RWPE2 (cell line): ENCODE measurements at regions not wholly inside any gene's neighbourhood (a gene's known extent, or its start where the extent isn't known, plus 50 kb on each side); places are given as distances from the start of the nearest gene placed in this dataset.

Source experiments
- ATAC-seq: fragments of 200-7000 bp; cut with Tn5 transposase; 3 replicates; pipeline ENCODE4 v1.9.1; 2021; ENCODE audit warnings: low read depth
- DNase-seq: peaks from one replicate; pipeline ENCODE4 v3.0.0-alpha.2; 2020; ENCODE audit warnings: low spot score
- H3K27ac ChIP-seq: fragments of 450-650 bp; 2 replicates; pipeline ENCODE4 v1.5.1; 2017; ENCODE audit warnings: mild to moderate bottlenecking; ENCODE audit not compliant: poor library complexity, severe bottlenecking
- H3K27me3 ChIP-seq: fragments of 250-450 bp; sonication (Bioruptor Pico); 2 replicates; pipeline ENCODE4 v1.5.1; 2021; ENCODE audit warnings: mild to moderate bottlenecking, moderate library complexity; ENCODE audit not compliant: insufficient read depth, poor library complexity, severe bottlenecking
- H3K36me3 ChIP-seq: fragments of 250-450 bp; sonication (Bioruptor Pico); 2 replicates; pipeline ENCODE4 v1.5.1; 2020; ENCODE audit warnings: low read depth, mild to moderate bottlenecking, moderate library complexity
- H3K4me1 ChIP-seq: fragments of 250-450 bp; sonication (Bioruptor Pico); 2 replicates; pipeline ENCODE4 v1.5.1; 2021; ENCODE audit warnings: mild to moderate bottlenecking, moderate library complexity; ENCODE audit not compliant: insufficient read depth, poor library complexity, severe bottlenecking
- H3K4me3 ChIP-seq: fragments of 250-450 bp; sonication (Bioruptor Pico); 2 replicates; pipeline ENCODE4 v1.5.1; 2021; ENCODE audit warnings: mild to moderate bottlenecking, moderate library complexity; ENCODE audit not compliant: severe bottlenecking
- H3K9me3 ChIP-seq: fragments of 250-450 bp; sonication (Bioruptor Pico); 2 replicates; pipeline ENCODE4 v1.5.1; 2021; ENCODE audit warnings: mild to moderate bottlenecking, moderate library complexity; ENCODE audit not compliant: severe bottlenecking
- TF ChIP-seq, protein P1 (sequence below): fragments of 450-650 bp; IDR thresholded peaks from one replicate; pipeline ENCODE4 v1.5.1; 2017; ENCODE audit warnings: mild to moderate bottlenecking, moderate library complexity; ENCODE audit not compliant: poor library complexity, severe bottlenecking

DNA sequence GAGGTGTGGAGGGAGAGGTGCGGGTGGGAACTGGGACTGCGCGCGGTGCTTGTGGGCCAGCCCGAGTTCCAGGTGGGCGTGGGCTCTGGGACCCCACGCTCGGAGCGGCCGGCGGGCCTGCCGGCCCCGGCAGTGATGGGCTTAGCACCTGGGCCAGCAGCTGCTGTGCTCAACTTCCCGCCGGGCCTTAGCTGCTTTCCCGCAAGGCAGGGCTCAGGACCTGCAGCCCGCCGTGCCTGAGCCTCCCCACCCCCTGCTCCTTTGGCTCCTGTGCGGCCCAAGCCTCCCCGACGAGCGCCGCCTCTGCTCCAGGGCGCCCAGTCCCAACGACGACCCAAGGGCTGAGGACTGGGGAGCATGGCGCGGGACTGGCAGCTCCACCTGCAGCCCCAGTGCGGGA lies 232.7 kb downstream of the FGFR2 start:
- no peaks in the 10 kb centered on the region for H3K27me3 ChIP-seq

DNA sequence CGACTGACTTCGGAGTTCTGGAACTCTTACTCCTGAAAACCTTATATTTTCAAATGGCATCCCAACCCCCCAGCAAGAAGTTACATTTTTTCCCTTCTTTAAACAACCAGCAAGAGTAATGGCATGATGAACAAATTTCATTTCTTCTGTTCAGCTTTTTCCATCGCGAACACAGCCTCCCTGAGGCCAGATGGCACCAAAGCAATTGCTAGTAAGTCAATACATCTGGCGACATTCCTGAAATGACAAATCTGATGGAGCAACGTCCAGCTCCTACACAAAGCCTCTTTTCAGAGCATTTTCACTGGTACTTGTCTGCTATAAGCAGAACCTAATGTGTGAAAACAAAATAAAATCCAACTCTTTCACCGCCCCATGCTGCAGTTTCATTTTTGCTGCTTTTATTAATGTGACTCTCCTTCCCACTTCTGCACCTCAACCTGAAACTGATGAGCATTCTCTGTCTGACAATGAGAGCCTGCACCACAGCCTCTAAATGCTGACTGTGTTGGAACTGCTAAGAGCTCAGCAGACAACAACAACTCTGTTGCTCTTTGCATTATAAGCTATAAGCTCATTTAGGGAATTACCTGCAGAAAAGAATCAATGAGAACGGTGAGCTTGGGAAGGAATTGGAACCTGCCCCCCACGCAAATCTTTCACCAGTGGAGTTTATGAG lies 229.8 kb downstream of the FGFR2 start:
- Histone ChIP-seq H3K27ac (no peak overlapping the region), H3K9me3 (no peaks in the 10 kb centered on the region), H3K4me3 (no peak overlapping the region), H3K27me3 (no peaks in the 10 kb centered on the region), H3K36me3 (no peaks in the 10 kb centered on the region), H3K4me1 (no peaks in the 10 kb centered on the region)
- TF ChIP-seq, protein P1, sequence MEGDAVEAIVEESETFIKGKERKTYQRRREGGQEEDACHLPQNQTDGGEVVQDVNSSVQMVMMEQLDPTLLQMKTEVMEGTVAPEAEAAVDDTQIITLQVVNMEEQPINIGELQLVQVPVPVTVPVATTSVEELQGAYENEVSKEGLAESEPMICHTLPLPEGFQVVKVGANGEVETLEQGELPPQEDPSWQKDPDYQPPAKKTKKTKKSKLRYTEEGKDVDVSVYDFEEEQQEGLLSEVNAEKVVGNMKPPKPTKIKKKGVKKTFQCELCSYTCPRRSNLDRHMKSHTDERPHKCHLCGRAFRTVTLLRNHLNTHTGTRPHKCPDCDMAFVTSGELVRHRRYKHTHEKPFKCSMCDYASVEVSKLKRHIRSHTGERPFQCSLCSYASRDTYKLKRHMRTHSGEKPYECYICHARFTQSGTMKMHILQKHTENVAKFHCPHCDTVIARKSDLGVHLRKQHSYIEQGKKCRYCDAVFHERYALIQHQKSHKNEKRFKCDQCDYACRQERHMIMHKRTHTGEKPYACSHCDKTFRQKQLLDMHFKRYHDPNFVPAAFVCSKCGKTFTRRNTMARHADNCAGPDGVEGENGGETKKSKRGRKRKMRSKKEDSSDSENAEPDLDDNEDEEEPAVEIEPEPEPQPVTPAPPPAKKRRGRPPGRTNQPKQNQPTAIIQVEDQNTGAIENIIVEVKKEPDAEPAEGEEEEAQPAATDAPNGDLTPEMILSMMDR: no peak
- DNase-seq: no peak
- ATAC-seq: no peak

More for the DNA sequence above, 232.7 kb downstream of the FGFR2 start:
- TF ChIP-seq, protein P1: no peak
- Histone ChIP-seq H3K4me3 (no peak overlapping the region), H3K36me3 (no peaks in the 10 kb centered on the region), H3K4me1 (no peaks in the 10 kb centered on the region), H3K9me3 (no peaks in the 10 kb centered on the region), H3K27ac (no peak overlapping the region)
- DNase-seq (no peak), ATAC-seq (no peak)

DNA sequence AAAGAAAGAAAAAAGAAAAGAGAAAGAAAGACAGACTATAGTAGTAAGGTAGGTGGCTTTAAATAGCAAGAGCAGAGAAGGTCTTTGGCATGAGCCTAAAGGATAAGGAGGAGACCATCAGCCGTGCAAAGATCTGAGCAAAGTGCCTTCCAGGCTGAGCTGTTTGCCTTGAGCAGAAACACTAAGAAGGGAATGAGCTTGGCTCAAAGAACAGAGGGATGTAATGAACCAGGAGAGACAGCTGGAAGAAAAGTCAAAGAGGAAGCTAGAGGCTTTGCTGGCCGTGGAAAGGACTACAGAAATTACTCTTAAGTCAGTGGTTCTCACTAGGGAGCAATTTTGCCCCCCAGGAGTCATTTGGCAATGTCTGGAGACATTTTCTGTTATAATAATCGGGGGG lies 228.6 kb downstream of the FGFR2 start:
- no peak overlapping the region for H3K27ac ChIP-seq
- H3K4me1 ChIP-seq: no peaks in the 10 kb centered on the region
- TF ChIP-seq, protein P1: no peak
- no peaks in the 10 kb centered on the region for H3K27me3 ChIP-seq
- no peak overlapping the region for H3K4me3 ChIP-seq
- no peaks in the 10 kb centered on the region for H3K36me3 ChIP-seq
- H3K9me3 ChIP-seq: no peaks in the 10 kb centered on the region
- no peak for ATAC-seq
- DNase-seq: no peak

DNA sequence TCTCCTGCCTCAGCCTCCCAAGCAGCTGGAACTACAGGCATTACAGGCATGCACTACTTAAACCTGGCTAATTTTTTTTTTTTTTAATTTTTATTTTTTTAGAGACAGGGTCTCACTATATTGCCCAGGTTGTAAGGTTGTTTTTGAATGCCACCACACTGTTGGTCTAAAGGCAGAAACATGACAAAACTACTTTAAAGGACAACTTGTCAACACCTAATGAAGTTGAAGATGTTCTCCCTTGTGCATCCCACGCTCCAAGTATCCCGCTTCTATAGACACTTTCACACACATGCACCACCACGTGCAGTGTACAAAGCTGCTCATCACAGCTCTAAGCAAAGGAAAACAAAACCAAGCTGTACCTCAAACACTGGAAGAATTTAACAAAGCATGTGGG lies 226.4 kb downstream of the FGFR2 start:
- ATAC-seq: no peak
- DNase-seq: no peak
- Histone ChIP-seq H3K27ac (no peak overlapping the region), H3K4me1 (no peaks in the 10 kb centered on the region), H3K9me3 (no peaks in the 10 kb centered on the region), H3K36me3 (no peaks in the 10 kb centered on the region), H3K27me3 (no peaks in the 10 kb centered on the region), H3K4me3 (no peak overlapping the region)
- TF ChIP-seq, protein P1: no peak

DNA sequence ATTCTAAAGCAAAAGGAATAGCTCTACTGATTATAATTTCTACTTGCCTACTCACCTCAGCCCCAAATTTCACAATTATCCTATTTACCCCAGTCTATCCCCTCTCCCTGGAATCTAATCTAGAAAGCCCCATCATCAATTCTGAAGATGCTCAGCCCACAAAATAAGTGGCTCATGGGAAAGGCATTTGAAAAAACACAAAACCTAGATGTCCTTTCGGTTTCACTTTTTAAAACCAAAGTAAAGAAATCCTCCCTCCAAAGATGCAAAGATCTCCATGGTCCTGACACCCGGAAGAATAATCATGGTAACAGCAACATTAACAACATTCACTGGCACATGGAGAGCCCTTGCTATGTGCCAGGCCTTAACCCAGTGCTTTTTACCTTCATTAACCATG lies 224.8 kb downstream of the FGFR2 start:
- TF ChIP-seq, protein P1: no peak
- Histone ChIP-seq H3K4me3 (no peak overlapping the region), H3K9me3 (no peaks in the 10 kb centered on the region), H3K27me3 (no peaks in the 10 kb centered on the region), H3K27ac (no peak overlapping the region), H3K36me3 (no peaks in the 10 kb centered on the region), H3K4me1 (no peaks in the 10 kb centered on the region)
- ATAC-seq (no peak), DNase-seq (no peak)
